ENCODE measurements at regions not wholly inside any gene's neighbourhood (a gene's known extent, or its start where the extent isn't known, plus 50 kb on each side); places are given as distances from the start of the nearest gene placed in this dataset.
"Not testable (repeated sequence)": the region's sequence is repeated elsewhere in the genome, so short reads cannot be mapped to it uniquely, and the experiment has no call there.

GRCh38 chr1:47491341-47491753 is 53.5 kb downstream of the FOXD2 start:
- no peak for DNase-seq

DNA sequence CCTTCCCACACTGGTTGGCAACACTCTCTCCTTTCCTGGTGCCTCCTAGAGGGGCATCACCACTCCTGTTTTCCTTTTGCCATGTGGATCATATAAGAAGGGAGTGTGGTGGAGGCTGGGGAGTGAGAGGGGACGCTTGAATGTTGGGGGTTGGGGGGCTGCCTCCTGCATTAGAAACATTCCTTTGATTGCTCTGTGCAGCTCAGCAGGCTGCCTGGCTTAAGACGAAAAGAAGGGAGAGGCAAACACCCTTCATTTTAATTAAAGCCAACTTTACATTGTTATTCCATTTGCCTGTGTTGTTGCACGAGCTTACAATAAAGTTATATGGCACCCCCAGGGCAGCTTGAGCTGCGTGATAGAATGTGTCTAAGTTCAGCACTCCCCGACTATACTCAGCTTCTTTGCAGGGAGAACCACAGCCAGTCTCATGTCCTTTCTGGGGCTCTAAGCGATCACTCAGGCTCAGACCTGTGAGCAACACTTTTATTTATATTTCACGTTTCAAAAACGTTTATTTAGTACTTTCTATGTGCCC is 57.4 kb downstream of the FOXD2 start:
- no peak for DNase-seq

DNA sequence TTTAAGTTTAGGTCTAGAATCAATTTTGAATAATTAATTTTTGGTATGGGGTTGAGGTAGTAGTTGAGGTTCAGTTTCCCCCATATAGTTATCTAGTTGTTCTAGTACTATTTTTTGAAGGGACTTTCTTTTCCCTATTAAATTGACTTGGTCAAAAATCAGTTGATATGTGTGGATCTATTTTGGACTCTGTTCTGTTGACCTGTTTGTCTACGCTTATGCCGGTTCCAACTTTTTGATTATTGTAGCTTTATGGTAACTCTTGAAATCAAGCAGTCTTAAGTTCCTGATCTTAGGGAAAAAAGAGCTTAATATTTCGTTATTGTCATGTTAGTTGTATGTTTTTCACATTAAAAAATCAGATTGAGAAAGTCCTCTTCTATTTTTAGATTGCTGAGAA is 60.7 kb downstream of the FOXD2 start:
- no peak for DNase-seq

DNA sequence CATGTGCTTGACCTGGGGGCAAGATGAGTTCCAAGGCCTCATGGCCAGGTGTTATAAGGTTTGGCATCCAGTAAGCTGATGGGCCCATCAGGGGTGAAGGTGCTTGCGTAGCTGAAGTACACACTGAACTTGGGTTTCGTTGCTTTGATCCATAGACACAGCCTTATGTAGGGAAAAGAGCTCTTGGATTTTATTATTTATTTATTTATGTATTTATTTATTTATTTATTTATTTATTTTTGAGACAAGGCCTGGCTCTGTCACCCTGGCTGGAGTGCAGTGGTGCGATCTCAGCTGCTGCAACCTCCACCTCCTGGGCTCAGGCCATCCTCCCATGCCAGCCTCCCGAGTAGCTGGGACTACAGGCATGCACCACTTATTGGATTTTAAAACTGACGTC is 63.2 kb downstream of the FOXD2 start:
- DNase-seq: no peak

GRCh38 chr1:47502746-47503370 is 65.0 kb downstream of the FOXD2 start:
- DNase-seq: no peak

DNA sequence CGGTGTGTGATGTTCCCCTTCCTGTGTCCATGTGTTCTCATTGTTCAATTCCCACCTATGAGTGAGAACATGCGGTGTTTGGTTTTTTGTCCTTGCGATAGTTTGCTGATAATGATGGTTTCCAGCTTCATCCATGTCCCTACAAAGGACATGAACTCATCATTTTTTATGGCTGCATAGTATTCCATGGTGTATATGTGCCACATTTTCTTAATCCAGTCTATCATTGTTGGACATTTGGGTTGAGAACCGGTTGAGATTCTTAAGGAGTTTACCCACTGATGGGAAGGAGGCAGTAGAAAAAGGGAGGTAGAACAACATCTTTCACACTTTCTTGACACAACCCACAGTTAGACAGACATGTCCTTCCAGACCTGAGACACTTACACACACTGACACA is 67.0 kb downstream of the FOXD2 start:
- not testable (repeated sequence) for DNase-seq

- no peak for DNase-seq
Observed at GRCh38 chr1:47505267-47505666, 67.4 kb downstream of the FOXD2 start.

- no peak for DNase-seq
Observed at GRCh38 chr1:47506053-47506452, 68.2 kb downstream of the FOXD2 start.

DNA sequence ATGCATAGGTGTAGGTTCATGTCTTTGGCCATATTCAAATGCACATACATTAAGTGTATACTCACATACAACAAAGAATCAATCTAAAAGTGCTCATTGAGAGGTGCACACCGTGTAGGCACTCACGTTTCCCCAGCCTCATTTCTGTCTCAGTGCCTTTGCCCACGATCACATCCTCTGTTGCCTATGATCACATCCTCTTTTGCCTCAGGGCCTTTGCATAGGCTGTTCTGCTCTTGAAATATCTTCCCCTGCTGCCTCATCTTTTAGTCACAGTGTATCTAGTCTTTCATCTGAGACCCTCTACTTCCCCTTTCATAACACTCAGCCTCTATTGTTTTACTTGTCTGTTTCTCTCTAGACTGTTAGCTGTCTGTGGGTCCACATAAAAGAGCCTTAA is 69.3 kb downstream of the FOXD2 start:
- DNase-seq: no peak

GRCh38 chr1:47507881-47508701 is 70.2 kb downstream of the FOXD2 start:
- peak; percentile 45 for DNase-seq

GRCh38 chr1:47508702-47509431 is 71.0 kb downstream of the FOXD2 start:
- DNase-seq: no peak

DNA sequence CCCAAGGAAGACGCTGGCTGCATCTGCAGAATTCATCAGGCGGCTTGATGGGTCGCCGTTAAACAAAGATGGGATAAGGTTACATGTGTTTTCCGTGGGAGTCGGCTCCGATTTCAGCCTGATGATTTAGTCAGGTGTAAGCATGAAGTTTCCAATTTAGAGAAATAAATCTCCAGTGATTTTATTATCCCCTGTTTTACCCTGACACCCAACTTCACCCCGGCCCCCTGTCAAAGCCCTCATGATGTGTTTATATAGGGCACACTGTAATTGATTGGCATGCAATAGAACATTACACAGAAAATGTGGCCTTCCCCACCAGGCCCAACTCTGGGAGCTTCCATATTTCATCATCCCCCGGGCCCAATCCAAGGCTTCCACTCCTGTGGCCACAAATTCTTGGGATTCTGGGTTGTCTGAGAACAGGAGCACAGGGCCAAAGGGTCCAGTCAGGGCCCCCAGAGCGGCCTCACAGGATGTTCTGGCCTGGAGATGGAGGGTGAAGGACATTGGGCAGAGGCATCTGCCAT is 72.5 kb downstream of the FOXD2 start:
- no peak for DNase-seq

DNA sequence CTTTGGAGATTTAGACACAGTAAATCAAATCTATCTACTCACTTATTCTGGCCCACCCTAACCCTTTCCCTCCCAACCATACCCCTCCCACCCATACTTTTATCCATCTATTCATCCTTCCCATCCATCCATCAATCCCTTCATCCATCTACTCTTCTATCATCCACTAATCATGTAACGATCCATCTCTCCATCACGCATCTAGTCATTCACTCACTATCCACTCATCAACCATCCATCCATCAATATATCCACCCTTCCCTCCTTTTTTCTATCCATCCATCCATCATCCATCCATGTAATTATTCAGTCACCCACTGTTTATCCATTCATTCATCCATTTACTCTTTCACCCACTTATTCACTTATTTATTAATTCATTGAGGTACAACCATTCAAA is 74.0 kb downstream of the FOXD2 start:
- DNase-seq: no peak

DNA sequence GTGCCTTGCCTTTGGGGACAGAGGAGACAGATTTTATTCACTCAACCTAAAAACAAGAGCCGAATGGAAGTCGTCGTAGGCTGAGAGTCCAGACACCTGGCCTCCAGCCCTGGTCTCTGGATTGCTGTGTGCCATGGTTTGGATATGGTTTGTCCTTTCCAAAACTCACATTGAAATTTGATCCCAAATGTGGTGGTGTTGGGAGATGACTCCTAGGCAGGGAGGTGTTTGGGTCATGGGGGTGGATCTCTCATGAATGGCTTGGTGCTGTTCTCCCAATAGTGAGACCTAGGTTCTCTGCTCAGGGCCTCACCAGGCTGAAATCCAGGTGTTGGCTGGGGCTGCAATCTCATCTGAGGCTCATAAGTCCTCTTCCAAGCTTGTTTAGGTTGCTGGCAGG is 75.5 kb downstream of the FOXD2 start:
- DNase-seq: no peak

DNA sequence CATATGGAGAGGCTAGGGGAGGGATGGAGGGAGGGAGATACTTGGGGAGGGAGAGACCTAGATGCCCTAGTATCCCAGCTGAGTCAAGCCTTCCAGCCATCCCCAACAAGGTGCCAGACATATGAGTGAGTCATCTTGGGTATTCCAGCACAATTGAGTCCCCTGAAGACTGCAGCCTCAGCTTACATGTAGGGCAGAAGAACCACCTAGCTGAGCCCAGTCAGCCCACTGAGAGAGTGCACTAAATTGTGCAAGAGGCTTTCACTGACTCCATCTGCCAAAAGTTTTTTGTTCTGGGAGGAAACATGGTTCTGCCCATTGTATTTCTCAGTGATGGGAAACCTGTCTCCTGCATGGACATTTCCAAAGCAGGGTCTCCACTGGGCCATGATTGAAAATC is 76.4 kb downstream of the FOXD2 start:
- DNase-seq: no peak

DNA sequence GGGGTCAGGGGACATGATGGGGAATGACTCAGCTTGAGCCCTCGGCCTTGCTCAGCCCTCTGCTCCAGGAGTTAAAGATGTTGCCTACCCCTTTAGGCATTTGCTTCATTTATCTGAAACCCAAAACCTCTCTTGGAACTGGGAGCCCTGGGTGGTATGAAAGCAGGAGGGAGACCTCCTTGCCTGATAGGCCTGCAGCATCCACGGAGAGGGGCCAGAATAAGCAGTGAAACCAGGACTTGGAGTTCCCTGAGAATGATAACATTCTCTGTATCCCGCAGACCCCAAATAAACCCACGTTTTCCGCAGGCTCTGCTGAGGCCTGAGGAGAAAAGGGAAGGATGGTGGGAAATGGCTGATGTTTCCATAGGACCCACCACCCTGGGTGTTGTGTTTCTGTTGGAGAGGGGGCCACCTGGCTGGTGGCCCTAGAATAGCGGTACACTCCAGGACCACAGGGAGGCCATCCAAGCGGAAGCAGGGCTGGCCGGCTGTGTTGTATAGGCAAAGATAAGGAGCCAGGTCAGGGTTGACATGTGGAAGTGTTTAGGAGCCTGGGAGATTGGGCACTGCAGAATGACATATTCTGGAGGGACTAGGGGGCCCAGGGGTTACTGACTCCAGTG is 77.4 kb downstream of the FOXD2 start:
- no peak for DNase-seq

DNA sequence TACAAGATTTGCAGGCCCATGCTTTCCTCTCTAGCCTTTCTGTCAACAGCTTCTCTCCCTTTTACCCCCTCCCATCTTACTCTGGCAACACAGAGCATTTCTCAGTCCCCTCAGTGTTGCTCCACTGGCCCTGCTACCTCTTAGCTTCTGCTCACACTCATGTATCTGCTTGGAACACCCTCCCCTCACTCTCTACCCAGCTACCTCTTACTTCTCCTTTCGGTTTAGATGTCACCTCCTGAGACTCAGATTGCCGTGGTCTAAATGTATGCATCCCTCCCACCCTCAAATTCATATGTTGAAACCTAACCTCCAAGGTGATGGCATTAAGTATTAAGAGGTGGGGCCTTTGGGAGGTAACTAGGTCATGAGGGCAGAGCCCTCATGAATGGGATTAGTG is 80.1 kb downstream of the FOXD2 start:
- no peak for DNase-seq

DNA sequence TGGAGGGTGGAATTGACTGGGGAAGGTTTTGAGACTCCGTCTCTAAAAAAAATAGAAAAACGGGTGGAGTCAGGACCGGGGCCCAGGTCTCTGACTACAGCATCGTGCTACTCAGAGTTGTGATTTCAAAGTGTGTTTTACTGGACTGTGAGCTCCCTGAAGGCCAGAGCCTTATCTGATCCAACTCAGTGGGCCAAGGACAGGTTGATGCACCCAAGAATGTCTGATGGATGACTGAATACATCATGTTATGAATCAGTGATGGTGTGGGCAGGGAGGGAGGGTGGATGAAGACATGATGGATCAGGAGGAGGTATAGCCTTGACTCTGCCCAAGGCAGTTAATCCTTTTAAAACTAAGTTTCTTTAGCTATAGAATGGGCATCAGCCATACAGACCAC is 81.6 kb downstream of the FOXD2 start:
- DNase-seq: no peak

DNA sequence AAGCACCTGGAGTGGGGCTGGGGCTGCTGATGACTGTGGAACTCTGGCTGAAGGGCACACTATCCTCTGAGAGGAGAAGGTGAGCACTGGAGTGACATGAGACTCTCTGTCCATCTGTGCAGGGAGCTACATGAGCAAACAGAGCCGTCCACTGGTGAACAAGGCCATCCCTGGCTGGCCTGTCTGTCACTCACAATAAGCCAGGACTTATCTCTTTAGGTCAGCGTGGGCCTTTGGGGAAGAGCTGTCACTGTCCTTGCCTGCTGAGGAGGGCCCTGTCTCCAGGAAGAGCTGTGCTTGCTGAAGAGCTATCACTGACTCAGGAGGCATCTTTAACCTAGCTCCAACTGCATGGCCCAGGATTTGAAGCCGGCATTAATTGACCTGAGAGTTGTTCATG is 82.1 kb downstream of the FOXD2 start:
- no peak for DNase-seq

GRCh38 chr1:47521034-47521881 is 83.4 kb downstream of the FOXD2 start:
- DNase-seq: no peak

DNA sequence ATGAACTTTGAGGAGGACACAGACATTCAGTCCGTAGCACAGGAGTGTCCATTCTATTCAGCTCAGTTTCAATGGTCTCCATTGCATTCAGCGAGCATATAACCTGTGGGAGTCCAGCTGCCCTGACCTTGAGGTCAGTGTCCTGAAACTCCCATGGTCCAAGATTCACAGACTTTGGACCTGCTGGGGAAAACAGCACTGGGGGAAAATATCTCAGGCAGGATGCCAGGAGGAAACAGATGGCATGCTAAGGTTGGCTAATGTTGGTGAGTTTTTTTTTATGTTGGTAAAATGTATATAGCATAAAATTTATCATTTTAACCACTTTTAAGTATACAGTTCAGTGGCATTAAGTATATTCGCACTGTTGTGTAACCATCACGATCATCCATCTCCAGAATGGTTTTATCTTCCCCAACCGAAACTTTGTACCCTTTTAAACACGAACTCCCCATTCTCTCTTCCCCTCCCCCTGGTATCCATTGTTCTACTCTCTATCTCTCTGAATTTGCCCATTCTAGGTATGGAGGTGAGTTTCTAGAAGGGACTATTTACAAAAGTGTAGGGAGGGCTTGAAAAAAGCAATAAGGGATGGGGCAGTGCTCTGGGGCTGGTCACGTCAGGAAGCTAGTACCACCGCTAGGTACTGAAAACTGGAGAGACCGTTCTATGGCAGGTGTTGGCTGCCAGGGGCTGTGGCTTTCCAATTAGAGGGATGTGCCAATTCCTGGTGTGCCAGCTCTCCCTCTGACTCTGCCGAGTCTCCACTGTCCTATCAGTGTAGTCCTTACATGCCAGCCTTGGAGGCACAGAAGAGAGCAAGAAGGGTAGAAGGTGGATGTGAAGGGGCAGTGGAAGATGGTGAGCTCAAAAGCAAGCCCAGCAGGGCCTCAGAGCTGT is 85.3 kb downstream of the FOXD2 start:
- no peak for DNase-seq

All from hematopoietic multipotent progenitor cell treated with erythropoietin and hydrocortisone succinate and interleukin-3 and kit ligand, for 6 days (in vitro differentiated cells).